Loucy (cell line): ENCODE measurements at regions not wholly inside any gene's neighbourhood (a gene's known extent, or its start where the extent isn't known, plus 50 kb on each side); places are given as distances from the start of the nearest gene placed in this dataset.

Experiments
- H2AFZ ChIP-seq: fragments of 200-600 bp; sonication (generic); 2 replicates; pipeline ENCODE4 v1.6.0; 2016; ENCODE audit warnings: antibody characterized with exemption, mild to moderate bottlenecking, low read length, moderate library complexity
- H3F3A ChIP-seq: fragments of 200-600 bp; 2 replicates; pipeline ENCODE4 v1.6.0; 2016; ENCODE audit warnings: antibody characterized with exemption, low read depth, mild to moderate bottlenecking
- H3K27me3 ChIP-seq: fragments of 200-600 bp; sonication (generic); 2 replicates; pipeline ENCODE4 v1.6.1; 2014; ENCODE audit warnings: low read length, mild to moderate bottlenecking; ENCODE audit not compliant: insufficient read depth, poor library complexity, severe bottlenecking
- H3K36me3 ChIP-seq: fragments of 200-600 bp; sonication (generic); 2 replicates; pipeline ENCODE4 v1.6.1; 2016; ENCODE audit warnings: low read length; ENCODE audit not compliant: insufficient read depth
- H3K4me1 ChIP-seq: fragments of 200-600 bp; sonication (generic); 2 replicates; pipeline ENCODE4 v1.5.1; 2014; ENCODE audit warnings: low read length, mild to moderate bottlenecking; ENCODE audit not compliant: insufficient read depth, poor library complexity, severe bottlenecking
- H3K4me2 ChIP-seq: fragments of 200-600 bp; sonication (generic); 2 replicates; pipeline ENCODE4 v1.6.0; 2014; ENCODE audit warnings: antibody characterized with exemption, low read length, low read depth, mild to moderate bottlenecking; ENCODE audit not compliant: poor library complexity, severe bottlenecking
- H3K4me3 ChIP-seq: fragments of 200-600 bp; sonication (generic); 2 replicates; pipeline ENCODE4 v1.5.1; 2014; ENCODE audit warnings: low read length, mild to moderate bottlenecking, mixed read lengths; ENCODE audit not compliant: poor library complexity, severe bottlenecking
- H3K79me2 ChIP-seq: fragments of 200-600 bp; sonication (generic); 2 replicates; pipeline ENCODE4 v1.6.1; 2014; ENCODE audit warnings: low read length; ENCODE audit not compliant: insufficient read depth
- H3K9ac ChIP-seq: fragments of 200-600 bp; sonication (generic); 2 replicates; pipeline ENCODE4 v1.6.0; 2014; ENCODE audit warnings: mild to moderate bottlenecking, low read depth, low read length, moderate library complexity; ENCODE audit not compliant: poor library complexity, severe bottlenecking
- H3K9me2 ChIP-seq: fragments of 200-600 bp; sonication (generic); replicated peaks from 2 replicates; pipeline ENCODE4 v1.6.1; 2016; ENCODE audit warnings: low read depth, low read length, mixed read lengths
- H3K9me3 ChIP-seq: fragments of 200-600 bp; sonication (generic); 2 replicates; pipeline ENCODE4 v1.6.1; 2014; ENCODE audit warnings: mild to moderate bottlenecking, antibody characterized with exemption, low read length, low read depth; ENCODE audit not compliant: insufficient read depth
- H4K20me1 ChIP-seq: fragments of 200-600 bp; sonication (generic); 2 replicates; pipeline ENCODE4 v1.6.0; 2014; ENCODE audit warnings: antibody characterized with exemption, low read length, mild to moderate bottlenecking; ENCODE audit not compliant: insufficient read depth, poor library complexity, severe bottlenecking
- CTCF ChIP-seq: fragments of 200-600 bp; sonication (generic); conservative IDR thresholded peaks from 2 replicates; pipeline ENCODE4 v1.5.1; 2014; ENCODE audit warnings: mild to moderate bottlenecking, antibody characterized with exemption, low read length
- EZH2phosphoT487 ChIP-seq: fragments of 200-600 bp; IDR thresholded peaks from 2 replicates; pipeline ENCODE4 v1.6.1; 2018; ENCODE audit warnings: antibody characterized with exemption, mild to moderate bottlenecking, moderate library complexity, borderline replicate concordance

GRCh38 chr4:175891231-175891630 is 79.2 kb upstream of the GPM6A start:
- Histone ChIP-seq H2AFZ (no peak overlapping the region), H3K9me3 (no peaks in the 10 kb centered on the region), H3F3A (no peaks in the 10 kb centered on the region), H3K4me1 (no peaks in the 10 kb centered on the region), H3K79me2 (no peaks in the 10 kb centered on the region), H3K36me3 (no peaks in the 10 kb centered on the region), H3K4me3 (no peak overlapping the region), H4K20me1 (no peaks in the 10 kb centered on the region), H3K4me2 (no peak overlapping the region), H3K27me3 (no peaks in the 10 kb centered on the region), H3K9ac (no peak overlapping the region), H3K9me2 (no peaks in the 10 kb centered on the region)
- TF ChIP-seq EZH2phosphoT487 (no peak), CTCF (no peak)

- H3K9me3 ChIP-seq: no peaks in the 10 kb centered on the region
- H2AFZ ChIP-seq: no peak overlapping the region
- H3F3A ChIP-seq: no peaks in the 10 kb centered on the region
- H4K20me1 ChIP-seq: no peaks in the 10 kb centered on the region
- no peak overlapping the region for H3K4me2 ChIP-seq
- no peak overlapping the region for H3K9ac ChIP-seq
- H3K79me2 ChIP-seq: no peaks in the 10 kb centered on the region
- H3K27me3 ChIP-seq: no peaks in the 10 kb centered on the region
- H3K36me3 ChIP-seq: no peaks in the 10 kb centered on the region
- no peaks in the 10 kb centered on the region for H3K9me2 ChIP-seq
- no peak for TF ChIP-seq EZH2phosphoT487
- peak; percentile 47 for TF ChIP-seq CTCF
- H3K4me3 ChIP-seq: no peak overlapping the region
- H3K4me1 ChIP-seq: no peaks in the 10 kb centered on the region
Observed at GRCh38 chr4:175891851-175892250, 79.8 kb upstream of the GPM6A start.

- Histone ChIP-seq H3K4me2 (no peak overlapping the region), H3K9me3 (no peaks in the 10 kb centered on the region), H3K79me2 (no peaks in the 10 kb centered on the region), H3K27me3 (no peaks in the 10 kb centered on the region), H3K36me3 (no peaks in the 10 kb centered on the region), H3F3A (no peaks in the 10 kb centered on the region), H2AFZ (no peak overlapping the region), H3K9me2 (no peaks in the 10 kb centered on the region), H3K4me1 (no peaks in the 10 kb centered on the region), H4K20me1 (no peaks in the 10 kb centered on the region), H3K4me3 (no peak overlapping the region), H3K9ac (no peak overlapping the region)
- TF ChIP-seq EZH2phosphoT487: no peak
- TF ChIP-seq CTCF: no peak
Observed at GRCh38 chr4:175905925-175906324, 93.9 kb upstream of the GPM6A start.
